GM10248 (cell line): ENCODE measurements at regions not wholly inside any gene's neighbourhood (a gene's known extent, or its start where the extent isn't known, plus 50 kb on each side); places are given as distances from the start of the nearest gene placed in this dataset.

Source experiments
- CTCF ChIA-PET: fragments of 300-600 bp; sonication (Branson Sonifier 250); formaldehyde crosslinking; extraction: SDS; loops from one replicate; lab custom pipeline; 2021; ENCODE audit warnings: antibody characterized with exemption; lab: Yijun Ruan, JAX
- POLR2A ChIA-PET: fragments of 350-650 bp; sonication (Branson Sonifier 250); formaldehyde crosslinking; extraction: SDS; loops from one replicate; lab custom pipeline; 2020; ENCODE audit warnings: antibody characterized with exemption; lab: Yijun Ruan, JAX
- DNase-seq: peaks from one replicate; pipeline ENCODE4 v3.0.0; 2012; ENCODE audit errors: extremely low spot score
- TF ChIP-seq, protein P1 (sequence below): IDR thresholded peaks from 2 replicates; pipeline ENCODE4 v1.5.1; 2012; ENCODE audit warnings: mild to moderate bottlenecking, low read depth; ENCODE audit errors: extremely low read depth, missing control alignments, control extremely low read depth

DNA sequence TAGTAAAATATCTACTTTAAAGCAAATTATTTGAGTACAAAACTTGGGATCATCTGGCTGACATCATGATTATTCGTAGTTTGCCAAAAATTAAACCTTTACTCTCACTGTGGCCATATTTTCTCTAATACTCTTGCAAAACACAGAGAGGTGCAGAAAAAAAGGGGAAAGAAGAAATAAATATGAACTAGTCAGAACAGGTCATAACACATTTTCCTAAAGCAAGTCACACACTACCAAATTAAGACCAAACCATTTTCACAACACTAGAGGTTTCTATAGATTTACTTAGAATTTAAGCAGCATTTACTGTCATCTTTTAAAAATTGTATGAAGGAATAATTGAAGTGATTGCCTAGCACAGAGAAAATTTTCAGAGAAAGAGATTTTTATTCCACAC is 726.1 kb downstream of the SORCS1 start:
- TF ChIP-seq, protein P1, sequence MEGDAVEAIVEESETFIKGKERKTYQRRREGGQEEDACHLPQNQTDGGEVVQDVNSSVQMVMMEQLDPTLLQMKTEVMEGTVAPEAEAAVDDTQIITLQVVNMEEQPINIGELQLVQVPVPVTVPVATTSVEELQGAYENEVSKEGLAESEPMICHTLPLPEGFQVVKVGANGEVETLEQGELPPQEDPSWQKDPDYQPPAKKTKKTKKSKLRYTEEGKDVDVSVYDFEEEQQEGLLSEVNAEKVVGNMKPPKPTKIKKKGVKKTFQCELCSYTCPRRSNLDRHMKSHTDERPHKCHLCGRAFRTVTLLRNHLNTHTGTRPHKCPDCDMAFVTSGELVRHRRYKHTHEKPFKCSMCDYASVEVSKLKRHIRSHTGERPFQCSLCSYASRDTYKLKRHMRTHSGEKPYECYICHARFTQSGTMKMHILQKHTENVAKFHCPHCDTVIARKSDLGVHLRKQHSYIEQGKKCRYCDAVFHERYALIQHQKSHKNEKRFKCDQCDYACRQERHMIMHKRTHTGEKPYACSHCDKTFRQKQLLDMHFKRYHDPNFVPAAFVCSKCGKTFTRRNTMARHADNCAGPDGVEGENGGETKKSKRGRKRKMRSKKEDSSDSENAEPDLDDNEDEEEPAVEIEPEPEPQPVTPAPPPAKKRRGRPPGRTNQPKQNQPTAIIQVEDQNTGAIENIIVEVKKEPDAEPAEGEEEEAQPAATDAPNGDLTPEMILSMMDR, result no peak
- ChIA-PET CTCF (no interaction called here), POLR2A (no interaction called here)
- DNase-seq, result no peak

GRCh38 chr10:106436123-106436715 is 728.3 kb downstream of the SORCS1 start:
- TF ChIP-seq, protein P1, result no peak
- CTCF ChIA-PET, result no interaction called here
- DNase-seq, result no peak
- POLR2A ChIA-PET, result no interaction called here

- POLR2A ChIA-PET, result no interaction called here
- DNase-seq, result no peak
- CTCF ChIA-PET, result no interaction called here
- TF ChIP-seq, protein P1, result no peak
These were observed 729.4 kb downstream of the SORCS1 start for GRCh38 chr10:106435081-106435480.

DNA sequence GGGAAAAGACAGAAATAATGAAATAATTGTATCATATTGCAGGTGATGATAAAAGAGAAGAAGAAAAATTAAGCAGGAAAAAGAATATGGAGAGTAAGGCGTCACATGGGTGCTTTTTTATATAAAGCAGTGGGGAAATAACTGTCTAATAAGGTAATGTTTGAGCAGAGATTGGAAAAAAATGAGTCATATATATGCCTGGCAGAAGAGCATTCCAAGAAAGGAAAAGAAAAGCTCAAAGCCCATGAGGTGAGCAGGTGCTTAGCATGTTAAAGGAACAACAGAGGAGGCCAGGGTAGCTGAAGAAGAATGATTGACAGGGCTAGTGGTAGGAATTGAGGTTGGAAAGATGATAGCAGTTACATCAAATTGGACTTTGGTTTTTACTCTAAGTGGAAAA is 739.5 kb downstream of the SORCS1 start:
- POLR2A ChIA-PET, result no interaction called here
- TF ChIP-seq, protein P1, result no peak
- no peak for DNase-seq
- CTCF ChIA-PET, result no interaction called here

DNA sequence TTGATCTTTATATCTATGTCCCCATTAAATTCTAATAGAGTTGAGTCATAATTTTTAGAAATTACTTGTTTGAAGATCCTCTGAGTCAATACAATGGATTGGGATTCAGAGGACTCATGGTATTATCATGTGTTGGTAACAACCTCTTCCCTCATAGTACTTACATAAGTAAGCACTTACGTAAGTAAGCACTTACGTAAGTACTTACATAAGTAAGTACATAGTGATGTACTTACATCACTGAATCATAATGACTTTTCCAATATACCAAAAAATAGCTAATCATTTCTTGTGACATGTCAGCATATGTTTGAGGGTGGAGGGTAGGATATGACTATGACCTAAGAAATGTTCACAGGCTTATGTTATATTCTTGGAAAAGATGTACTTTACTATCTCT is 740.5 kb downstream of the SORCS1 start:
- POLR2A ChIA-PET, result no interaction called here
- TF ChIP-seq, protein P1, result no peak
- CTCF ChIA-PET, result interaction anchor here (1.0 kb wide), 1 partner anchor 16 kb away, joined by 3 read pairs; no protein-coding TSS in a partner anchor
- no peak for DNase-seq

- POLR2A ChIA-PET, result no interaction called here
- TF ChIP-seq, protein P1, result no peak
- CTCF ChIA-PET, result no interaction called here
- no peak for DNase-seq
These were observed 754.2 kb downstream of the SORCS1 start for GRCh38 chr10:106410331-106410730.
